Liver (tissue), 3 donors: ENCODE measurements at regions not wholly inside any gene's neighbourhood (a gene's known extent, or its start where the extent isn't known, plus 50 kb on each side); places are given as distances from the start of the nearest gene placed in this dataset.

Source experiments
- CTCF ChIP-seq: fragments of 150-350 bp; IDR thresholded peaks from 2 replicates; pipeline ENCODE4 v1.5.1; 2017; ENCODE audit warnings: improper control_type of control experiment, low read depth, low read length; ENCODE audit not compliant: missing input control
- EGR1 ChIP-seq, 2 donors: IDR thresholded peaks; 2 replicates each; pipeline ENCODE4 v1.6.1; 2016 to 2018; ENCODE audit warnings: antibody characterized with exemption in 2 of 2, low read depth in 2 of 2
- FOXA1 ChIP-seq: IDR thresholded peaks from 2 replicates; pipeline ENCODE4 v1.6.1; 2016; ENCODE audit warnings: antibody characterized with exemption
- GABPA ChIP-seq, 2 donors: IDR thresholded peaks in 1 of 2; conservative IDR thresholded peaks in 1 of 2; 2 replicates each; pipeline ENCODE4 v1.6.1; 2016; ENCODE audit warnings: antibody characterized with exemption in 2 of 2, mild to moderate bottlenecking in 1 of 2, moderate library complexity in 1 of 2
- HNF4G ChIP-seq: IDR thresholded peaks from 2 replicates; pipeline ENCODE4 v1.6.1; 2016; ENCODE audit warnings: antibody characterized with exemption
- RAD21 ChIP-seq, 2 donors: IDR thresholded peaks; 2 replicates each; pipeline ENCODE4 v1.6.1; 2016; ENCODE audit warnings: antibody characterized with exemption in 2 of 2, mild to moderate bottlenecking in 2 of 2
- REST ChIP-seq: IDR thresholded peaks from 2 replicates; pipeline ENCODE4 v1.6.1; 2016; ENCODE audit warnings: antibody characterized with exemption, mild to moderate bottlenecking
- SP1 ChIP-seq: IDR thresholded peaks from 2 replicates; pipeline ENCODE4 v1.6.1; 2018; ENCODE audit warnings: antibody characterized with exemption, mild to moderate bottlenecking
- TAF1 ChIP-seq: conservative IDR thresholded peaks from 2 replicates; pipeline ENCODE4 v1.6.1; 2016; ENCODE audit warnings: antibody characterized with exemption, mild to moderate bottlenecking
- YY1 ChIP-seq: IDR thresholded peaks from 2 replicates; pipeline ENCODE4 v1.6.1; 2016; ENCODE audit warnings: antibody characterized with exemption, mild to moderate bottlenecking
- TF ChIP-seq, protein P1 (sequence below): IDR thresholded peaks from 2 replicates; pipeline ENCODE4 v1.6.1; 2016; ENCODE audit warnings: antibody characterized with exemption
- TF ChIP-seq, protein P2 (sequence below): IDR thresholded peaks from 2 replicates; pipeline ENCODE4 v1.6.1; 2016; ENCODE audit warnings: antibody characterized with exemption
- TF ChIP-seq, protein P3 (sequence below): IDR thresholded peaks from 2 replicates; pipeline ENCODE4 v1.6.1; 2016; ENCODE audit warnings: antibody characterized with exemption
- donor health status: healthy.
- donor health status: healthy.

DNA sequence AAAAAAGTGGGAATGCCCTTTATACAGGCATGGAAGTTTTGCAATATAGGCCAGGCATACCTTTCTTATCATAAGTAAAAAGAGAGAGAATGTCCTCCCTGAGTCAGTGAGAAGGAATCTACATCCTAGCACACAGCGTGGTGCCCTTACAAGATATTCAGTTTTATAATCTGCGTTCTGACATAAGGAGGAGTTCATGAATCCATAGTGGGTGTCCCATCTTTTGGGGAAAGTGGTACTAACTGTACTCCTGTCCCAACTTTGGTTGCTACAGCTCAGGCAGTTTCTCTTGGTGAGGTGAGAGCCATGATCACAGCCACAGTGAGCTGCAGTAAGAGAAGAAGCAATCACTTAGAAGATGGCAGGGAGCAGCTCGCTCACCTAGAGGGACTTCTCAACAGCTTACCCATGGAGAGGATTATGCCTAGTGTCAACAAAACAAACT is 332.9 kb downstream of the BCAT1 start:
- TF ChIP-seq CTCF (no peak), TAF1 (no peak), GABPA (IDR thresholded peaks at IDR 0.05 in 1 of 2, conservative IDR thresholded peaks at IDR 0.05 in 1 of 2) (no peak), REST (no peak), SP1 (no peak), RAD21 (IDR thresholded peaks at IDR 0.05) (no peak), HNF4G (no peak), FOXA1 (no peak), YY1 (no peak), EGR1 (IDR thresholded peaks at IDR 0.05; ENCODE audit: low read depth in 2 of 2) (no peak)
- TF ChIP-seq, protein P1, sequence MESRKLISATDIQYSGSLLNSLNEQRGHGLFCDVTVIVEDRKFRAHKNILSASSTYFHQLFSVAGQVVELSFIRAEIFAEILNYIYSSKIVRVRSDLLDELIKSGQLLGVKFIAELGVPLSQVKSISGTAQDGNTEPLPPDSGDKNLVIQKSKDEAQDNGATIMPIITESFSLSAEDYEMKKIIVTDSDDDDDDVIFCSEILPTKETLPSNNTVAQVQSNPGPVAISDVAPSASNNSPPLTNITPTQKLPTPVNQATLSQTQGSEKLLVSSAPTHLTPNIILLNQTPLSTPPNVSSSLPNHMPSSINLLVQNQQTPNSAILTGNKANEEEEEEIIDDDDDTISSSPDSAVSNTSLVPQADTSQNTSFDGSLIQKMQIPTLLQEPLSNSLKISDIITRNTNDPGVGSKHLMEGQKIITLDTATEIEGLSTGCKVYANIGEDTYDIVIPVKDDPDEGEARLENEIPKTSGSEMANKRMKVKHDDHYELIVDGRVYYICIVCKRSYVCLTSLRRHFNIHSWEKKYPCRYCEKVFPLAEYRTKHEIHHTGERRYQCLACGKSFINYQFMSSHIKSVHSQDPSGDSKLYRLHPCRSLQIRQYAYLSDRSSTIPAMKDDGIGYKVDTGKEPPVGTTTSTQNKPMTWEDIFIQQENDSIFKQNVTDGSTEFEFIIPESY, result no peak
- TF ChIP-seq, protein P2, sequence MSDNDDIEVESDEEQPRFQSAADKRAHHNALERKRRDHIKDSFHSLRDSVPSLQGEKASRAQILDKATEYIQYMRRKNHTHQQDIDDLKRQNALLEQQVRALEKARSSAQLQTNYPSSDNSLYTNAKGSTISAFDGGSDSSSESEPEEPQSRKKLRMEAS, result no peak
- TF ChIP-seq, protein P3, sequence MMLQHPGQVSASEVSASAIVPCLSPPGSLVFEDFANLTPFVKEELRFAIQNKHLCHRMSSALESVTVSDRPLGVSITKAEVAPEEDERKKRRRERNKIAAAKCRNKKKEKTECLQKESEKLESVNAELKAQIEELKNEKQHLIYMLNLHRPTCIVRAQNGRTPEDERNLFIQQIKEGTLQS, result no peak
